ENCODE measurements at regions not wholly inside any gene's neighbourhood (a gene's known extent, or its start where the extent isn't known, plus 50 kb on each side); places are given as distances from the start of the nearest gene placed in this dataset.

- TF ChIP-seq POLR2A (IDR thresholded peaks at IDR 0.05) (no peak), EP300 (IDR thresholded peaks at IDR 0.05) (no peak)
- TF ChIP-seq, protein P1, sequence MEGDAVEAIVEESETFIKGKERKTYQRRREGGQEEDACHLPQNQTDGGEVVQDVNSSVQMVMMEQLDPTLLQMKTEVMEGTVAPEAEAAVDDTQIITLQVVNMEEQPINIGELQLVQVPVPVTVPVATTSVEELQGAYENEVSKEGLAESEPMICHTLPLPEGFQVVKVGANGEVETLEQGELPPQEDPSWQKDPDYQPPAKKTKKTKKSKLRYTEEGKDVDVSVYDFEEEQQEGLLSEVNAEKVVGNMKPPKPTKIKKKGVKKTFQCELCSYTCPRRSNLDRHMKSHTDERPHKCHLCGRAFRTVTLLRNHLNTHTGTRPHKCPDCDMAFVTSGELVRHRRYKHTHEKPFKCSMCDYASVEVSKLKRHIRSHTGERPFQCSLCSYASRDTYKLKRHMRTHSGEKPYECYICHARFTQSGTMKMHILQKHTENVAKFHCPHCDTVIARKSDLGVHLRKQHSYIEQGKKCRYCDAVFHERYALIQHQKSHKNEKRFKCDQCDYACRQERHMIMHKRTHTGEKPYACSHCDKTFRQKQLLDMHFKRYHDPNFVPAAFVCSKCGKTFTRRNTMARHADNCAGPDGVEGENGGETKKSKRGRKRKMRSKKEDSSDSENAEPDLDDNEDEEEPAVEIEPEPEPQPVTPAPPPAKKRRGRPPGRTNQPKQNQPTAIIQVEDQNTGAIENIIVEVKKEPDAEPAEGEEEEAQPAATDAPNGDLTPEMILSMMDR (IDR thresholded peaks at IDR 0.05) = no peak
Measured at GRCh38 chr5:120052916-120053828, 410.9 kb upstream of the PRR16 start.
